Hematopoietic multipotent progenitor cell treated with erythropoietin and hydrocortisone succinate and interleukin-3 and kit ligand, for 6 days (in vitro differentiated cells): ENCODE measurements at regions not wholly inside any gene's neighbourhood (a gene's known extent, or its start where the extent isn't known, plus 50 kb on each side); places are given as distances from the start of the nearest gene placed in this dataset.
"Not testable (repeated sequence)": the region's sequence is repeated elsewhere in the genome, so short reads cannot be mapped to it uniquely, and the experiment has no call there.

Experiments
- DNase-seq: peaks from one replicate; pipeline ENCODE4 v3.0.0-alpha.2; 2015

DNA sequence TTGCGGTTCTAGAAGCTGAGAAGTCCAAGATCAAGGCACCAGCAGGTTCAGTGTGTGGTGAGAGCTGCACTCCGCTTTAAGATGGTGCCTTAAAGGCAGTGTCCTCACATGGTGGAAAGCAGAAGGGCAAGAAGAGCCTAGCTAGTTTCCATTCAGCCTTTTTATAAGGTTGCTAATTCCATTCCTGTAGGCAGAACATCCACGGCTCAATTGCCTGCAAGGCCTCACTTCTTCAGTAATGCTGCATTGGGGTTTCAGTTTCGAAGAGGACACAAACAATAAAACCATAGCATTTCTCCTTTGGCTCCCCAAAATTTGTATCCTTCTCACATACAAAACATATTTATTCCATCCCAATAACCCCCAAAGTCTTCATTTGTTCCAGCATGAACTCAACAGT lies 109.5 kb upstream of the KCND2 start:
- no peak for DNase-seq

DNA sequence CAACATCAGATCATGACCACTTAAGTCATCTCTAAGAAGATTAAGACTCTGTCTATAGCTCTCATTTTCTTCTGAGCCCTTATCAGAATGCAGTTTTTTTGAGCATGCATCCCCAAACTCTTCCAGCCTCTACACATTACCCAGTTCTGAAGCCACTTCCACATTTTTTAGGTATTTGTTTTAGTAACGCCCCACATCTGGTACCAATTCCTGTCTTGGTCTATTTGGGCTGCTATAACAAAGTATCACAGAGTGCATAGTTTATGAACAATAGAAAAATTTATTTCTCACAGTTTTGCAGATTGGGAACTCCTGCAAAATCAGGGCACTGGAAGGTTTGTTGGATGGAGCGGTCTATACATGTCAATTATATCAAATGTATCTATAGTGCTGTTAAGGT lies 107.7 kb upstream of the KCND2 start:
- DNase-seq = no peak

DNA sequence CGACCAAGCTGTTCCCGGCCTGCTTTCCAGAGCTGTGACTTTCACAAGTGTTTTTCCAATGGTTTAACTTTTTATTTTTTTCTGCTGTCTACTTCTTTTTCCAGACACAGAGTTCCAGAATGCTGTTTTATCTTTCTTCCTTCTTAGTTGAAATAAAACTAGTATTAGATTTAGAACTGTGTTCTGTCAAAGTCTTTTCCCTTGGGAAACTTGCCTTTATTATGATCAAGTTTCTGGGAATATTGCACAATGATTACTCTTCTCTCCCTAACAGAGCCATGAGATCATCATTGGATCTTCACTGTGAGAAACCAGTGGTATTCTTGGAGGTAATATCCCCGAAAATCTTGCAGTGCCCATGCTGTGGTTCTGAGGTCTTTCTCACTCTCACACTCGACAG lies 104.9 kb upstream of the KCND2 start:
- DNase-seq = no peak

DNA sequence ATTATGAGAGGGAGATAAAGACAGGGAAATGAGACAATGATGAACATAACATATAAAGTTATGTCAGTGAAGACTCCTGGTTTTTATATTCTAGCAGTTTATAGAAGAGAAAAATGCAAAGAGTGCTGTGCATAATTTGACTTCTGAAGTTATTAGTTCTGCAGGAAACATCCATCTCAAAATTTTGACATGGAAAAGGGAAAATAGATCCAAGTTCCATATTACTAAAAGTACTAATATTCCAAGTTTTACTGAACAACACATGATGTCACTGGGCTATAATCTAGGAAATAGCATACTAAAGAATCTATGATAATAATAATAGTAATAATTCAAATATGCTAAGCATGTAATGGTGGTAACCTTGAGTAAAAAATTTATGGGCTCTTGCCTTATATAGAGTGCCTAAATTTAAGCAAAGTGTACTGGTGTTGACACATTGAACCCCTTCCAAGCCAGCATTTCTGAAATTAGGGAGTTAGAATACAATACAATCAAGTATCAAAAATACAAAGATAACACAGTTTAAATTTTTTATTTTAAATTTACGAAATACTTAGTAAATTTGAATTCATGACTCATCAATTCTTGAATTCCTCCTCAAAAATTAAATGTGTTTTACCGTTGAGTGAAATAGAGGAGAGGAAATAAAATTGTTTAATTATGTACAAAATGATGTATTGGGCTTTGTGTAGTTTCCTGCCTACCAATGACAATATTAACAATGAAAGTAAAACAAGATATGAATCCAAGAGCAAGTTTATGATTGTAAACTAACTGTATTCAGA lies 102.8 kb upstream of the KCND2 start:
- no peak for DNase-seq

- DNase-seq = no peak
Measured at GRCh38 chr7:120170834-120171233, 102.1 kb upstream of the KCND2 start.

DNA sequence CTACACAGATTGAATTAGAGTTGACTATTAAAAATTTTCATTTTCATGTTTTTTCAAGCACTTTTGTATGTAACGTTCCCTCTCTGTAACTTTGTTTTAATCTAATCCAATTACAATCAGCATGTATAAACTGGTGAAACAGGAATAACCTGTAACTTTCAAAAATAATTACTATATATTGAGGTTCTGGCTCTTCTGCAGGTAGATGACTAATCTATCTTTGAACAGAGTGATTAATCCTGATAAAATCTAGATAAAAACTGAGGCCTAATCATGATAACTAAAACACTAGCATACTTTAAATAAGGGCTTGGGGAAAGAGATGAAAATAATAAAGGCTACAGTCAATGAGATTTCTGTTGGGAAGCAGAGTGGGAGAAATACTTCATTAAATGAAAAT lies 101.6 kb upstream of the KCND2 start:
- no peak for DNase-seq

DNA sequence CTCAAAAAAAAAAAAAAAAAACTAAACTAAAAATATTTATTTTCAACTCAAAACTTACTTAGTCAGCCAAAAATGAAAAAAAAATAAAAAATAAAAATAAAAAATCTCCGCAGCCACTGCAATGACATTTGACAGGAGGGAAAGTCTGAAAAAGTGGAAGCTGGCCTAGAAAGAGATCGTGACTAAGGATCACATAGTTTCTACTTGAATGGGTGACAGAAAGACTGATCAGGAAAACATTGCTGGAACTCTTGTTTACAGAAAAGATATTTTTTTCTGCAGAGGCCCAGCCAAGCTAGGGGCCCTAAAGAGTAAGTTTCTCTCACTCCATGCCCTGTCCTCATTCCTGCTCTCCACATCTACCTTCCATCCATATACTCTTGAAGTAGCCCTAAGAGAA lies 92.8 kb upstream of the KCND2 start:
- DNase-seq = no peak

GRCh38 chr7:120181499-120181898 lies 91.5 kb upstream of the KCND2 start:
- DNase-seq = no peak

GRCh38 chr7:120184866-120185265 lies 88.1 kb upstream of the KCND2 start:
- DNase-seq = no peak

GRCh38 chr7:120185940-120186682 lies 86.9 kb upstream of the KCND2 start:
- DNase-seq = no peak

DNA sequence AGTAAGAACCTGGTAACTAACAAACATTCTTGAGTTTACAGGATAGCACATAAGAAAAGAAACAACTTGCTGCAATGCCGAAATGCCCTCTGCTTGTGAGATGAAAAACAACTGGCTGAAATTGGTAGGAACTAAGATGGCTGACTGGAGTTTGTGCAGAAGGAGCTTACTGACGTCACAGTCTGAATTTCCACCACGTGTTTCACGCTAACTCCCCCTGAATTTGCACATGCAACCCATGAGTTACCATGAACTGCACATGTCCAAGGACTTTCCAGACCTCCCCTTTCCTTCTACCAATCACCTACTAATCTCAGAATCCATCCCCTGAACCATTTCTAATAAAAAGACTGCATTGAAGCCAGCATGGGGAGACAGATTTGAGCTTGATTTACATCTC lies 86.3 kb upstream of the KCND2 start:
- DNase-seq = no peak

DNA sequence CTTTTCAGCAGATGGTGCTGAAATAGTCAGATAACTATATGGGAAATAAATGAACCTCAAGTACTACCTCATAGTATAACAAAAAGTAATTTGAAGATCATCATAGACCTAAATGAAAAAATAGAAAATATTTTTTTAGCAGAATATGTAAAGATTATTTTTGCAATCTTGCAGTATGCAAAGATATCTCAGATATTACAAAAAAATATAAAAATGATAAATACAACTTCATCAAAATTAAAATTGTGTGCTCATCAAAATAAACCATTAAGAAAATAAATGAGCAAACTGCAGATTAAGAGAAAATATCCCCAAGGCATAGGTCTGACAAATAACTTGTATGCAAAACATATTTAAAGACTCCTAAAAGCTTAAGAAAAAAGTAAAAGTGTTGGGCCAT lies 83.4 kb upstream of the KCND2 start:
- no peak for DNase-seq

- no peak for DNase-seq
Measured at GRCh38 chr7:120190109-120190508, 82.9 kb upstream of the KCND2 start.

- DNase-seq = no peak
Measured at GRCh38 chr7:120190566-120190965, 82.4 kb upstream of the KCND2 start.

- DNase-seq = not testable (repeated sequence)
Measured at GRCh38 chr7:120191423-120191822, 81.6 kb upstream of the KCND2 start.

GRCh38 chr7:120201290-120201689 lies 71.7 kb upstream of the KCND2 start:
- DNase-seq = no peak

DNA sequence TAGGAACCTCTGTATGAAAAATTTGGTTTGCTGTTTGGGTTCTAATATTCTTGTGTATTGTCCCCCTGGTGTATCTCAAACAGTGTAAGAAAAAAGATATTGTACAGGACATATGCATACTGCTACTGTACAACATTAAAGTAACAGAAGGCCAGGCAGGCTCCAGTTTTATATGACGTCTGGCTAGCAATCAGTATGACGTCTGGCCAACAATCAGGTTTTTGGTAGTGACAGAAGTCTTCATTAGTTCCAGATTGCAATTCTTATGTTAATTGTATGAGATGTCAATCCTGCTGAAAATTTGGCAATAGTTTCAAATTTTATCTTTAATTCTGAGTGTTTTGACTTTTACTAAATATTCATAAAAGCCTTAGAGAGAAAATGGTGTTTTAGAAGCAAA lies 67.9 kb upstream of the KCND2 start:
- no peak for DNase-seq

DNA sequence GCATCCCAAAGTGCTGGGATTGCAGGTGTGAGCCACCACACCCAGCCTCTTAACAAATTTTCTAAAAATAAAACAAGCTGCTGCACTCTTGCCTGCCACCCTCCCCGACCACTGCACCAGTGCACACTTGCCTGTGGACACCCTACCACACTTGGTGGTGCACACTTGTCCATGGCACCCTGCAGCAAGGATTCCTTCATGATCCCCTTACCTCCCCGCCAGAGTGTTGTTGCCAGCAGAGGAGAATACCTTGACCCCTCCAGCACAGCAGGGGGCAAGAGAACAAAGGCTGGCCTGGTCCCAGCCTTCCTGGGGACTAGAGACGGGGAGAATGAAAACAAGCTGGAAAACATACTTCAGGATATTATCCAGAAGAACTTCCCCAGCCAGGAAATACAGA lies 65.9 kb upstream of the KCND2 start:
- no peak for DNase-seq

GRCh38 chr7:120215654-120216053 lies 57.3 kb upstream of the KCND2 start:
- no peak for DNase-seq

GRCh38 chr7:120216947-120217346 lies 56.0 kb upstream of the KCND2 start:
- DNase-seq = no peak

GRCh38 chr7:120218712-120219111 lies 54.3 kb upstream of the KCND2 start:
- no peak for DNase-seq

DNA sequence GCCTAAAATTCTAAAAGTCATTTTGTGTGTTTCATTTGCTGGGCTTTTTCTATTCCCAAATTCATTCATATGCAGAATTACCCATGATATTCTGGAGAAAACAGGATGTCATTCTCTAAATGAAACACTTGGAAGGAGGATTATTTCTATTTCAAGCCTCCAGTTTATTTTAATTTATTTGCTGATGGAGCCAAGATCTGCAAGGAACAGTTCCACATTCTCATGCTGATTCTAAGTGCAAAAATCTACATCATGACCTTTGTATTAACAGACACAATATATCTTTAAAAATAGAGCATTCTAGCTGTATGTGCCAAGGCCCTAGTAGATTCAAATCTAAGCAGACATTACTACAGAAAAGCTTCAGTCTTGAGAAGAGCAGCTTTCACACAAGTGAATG lies 51.3 kb upstream of the KCND2 start:
- no peak for DNase-seq
